HFFc6 (cell line): ENCODE measurements at regions not wholly inside any gene's neighbourhood (a gene's known extent, or its start where the extent isn't known, plus 50 kb on each side); places are given as distances from the start of the nearest gene placed in this dataset.

Experiments used
- DNase-seq: peaks from one replicate; pipeline ENCODE4 v3.0.0-alpha.2; 2018
- H3K27ac Mint-ChIP-seq: 2 replicates; pipeline ENCODE4 v1.8.0; 2020; ENCODE audit warnings: mild to moderate bottlenecking, mixed read lengths
- H3K27me3 Mint-ChIP-seq: 2 replicates; pipeline ENCODE4 v1.8.0; 2021; ENCODE audit warnings: mild to moderate bottlenecking, moderate library complexity, mixed read lengths; ENCODE audit not compliant: insufficient read depth
- H3K36me3 Mint-ChIP-seq: 2 replicates; pipeline ENCODE4 v1.8.0; 2021; ENCODE audit warnings: low read depth, mixed read lengths
- H3K4me1 Mint-ChIP-seq: 2 replicates; pipeline ENCODE4 v1.8.0; 2020; ENCODE audit warnings: low read depth, mixed read lengths
- H3K4me3 Mint-ChIP-seq: 2 replicates; pipeline ENCODE4 v1.8.0; 2020; ENCODE audit warnings: mild to moderate bottlenecking, moderate library complexity, mixed read lengths
- H3K9me3 Mint-ChIP-seq: 2 replicates; pipeline ENCODE4 v1.8.0; 2020; ENCODE audit warnings: mild to moderate bottlenecking, mixed read lengths
- TF ChIP-seq, protein P1 (sequence below): fragments of 200-600 bp; sonication (generic); IDR thresholded peaks from 2 replicates; pipeline ENCODE4 v1.5.0; 2021; ENCODE audit warnings: antibody characterized with exemption, mild to moderate bottlenecking

DNA sequence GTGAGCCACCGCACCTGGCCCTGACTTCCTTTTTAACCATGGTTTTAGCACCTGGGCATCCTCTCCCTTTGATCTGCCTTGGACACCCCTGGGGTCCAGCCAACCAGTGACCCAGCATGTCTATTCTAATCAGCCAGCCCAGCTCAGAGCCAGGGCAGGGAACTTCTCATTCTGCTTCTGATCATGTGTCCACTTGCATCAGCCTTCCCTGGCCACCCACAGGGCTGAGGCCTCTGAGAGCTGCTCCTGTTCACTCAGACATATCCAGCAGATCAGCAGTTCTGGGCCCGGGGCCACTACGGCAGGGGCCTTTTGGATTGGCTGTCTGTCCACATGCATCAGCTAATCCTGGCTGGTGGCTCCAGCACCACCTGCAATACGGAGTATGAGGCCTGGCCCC, 117.9 kb upstream of the MAP1LC3B2 start:
- no peaks in the 10 kb centered on the region; the same call in 1 of the 2 replicates for H3K27me3 Mint-ChIP-seq

DNA sequence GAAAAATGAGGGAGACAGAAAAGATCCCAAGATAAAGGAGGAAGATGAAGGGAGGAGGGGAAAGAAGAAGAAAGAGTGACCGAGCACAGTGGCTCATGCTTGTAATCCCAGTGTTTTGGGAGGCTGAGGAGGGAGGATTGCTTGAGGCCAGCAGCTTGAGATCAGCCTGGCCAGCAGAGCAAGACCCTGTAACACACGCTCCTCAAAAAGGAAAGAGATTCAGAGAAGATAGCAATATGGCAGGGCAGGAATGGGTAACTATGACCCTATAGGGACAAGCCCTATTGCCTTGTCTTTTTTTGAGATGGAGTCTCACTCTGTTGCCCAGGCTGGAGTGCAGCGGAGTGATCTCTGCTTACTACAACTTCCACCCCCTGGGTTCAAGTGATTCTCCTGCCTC, 116.9 kb upstream of the MAP1LC3B2 start:
- Mint-ChIP-seq H3K9me3 (no peaks in the 10 kb centered on the region), H3K36me3 (no peaks in the 10 kb centered on the region), H3K4me3 (no peak overlapping the region), H3K27me3 (no peaks in the 10 kb centered on the region; the same call in 1 of the 2 replicates), H3K27ac (no peak overlapping the region), H3K4me1 (peaks cover 5% of the 10 kb centered on the region)
- DNase-seq = no peak
- TF ChIP-seq, protein P1, sequence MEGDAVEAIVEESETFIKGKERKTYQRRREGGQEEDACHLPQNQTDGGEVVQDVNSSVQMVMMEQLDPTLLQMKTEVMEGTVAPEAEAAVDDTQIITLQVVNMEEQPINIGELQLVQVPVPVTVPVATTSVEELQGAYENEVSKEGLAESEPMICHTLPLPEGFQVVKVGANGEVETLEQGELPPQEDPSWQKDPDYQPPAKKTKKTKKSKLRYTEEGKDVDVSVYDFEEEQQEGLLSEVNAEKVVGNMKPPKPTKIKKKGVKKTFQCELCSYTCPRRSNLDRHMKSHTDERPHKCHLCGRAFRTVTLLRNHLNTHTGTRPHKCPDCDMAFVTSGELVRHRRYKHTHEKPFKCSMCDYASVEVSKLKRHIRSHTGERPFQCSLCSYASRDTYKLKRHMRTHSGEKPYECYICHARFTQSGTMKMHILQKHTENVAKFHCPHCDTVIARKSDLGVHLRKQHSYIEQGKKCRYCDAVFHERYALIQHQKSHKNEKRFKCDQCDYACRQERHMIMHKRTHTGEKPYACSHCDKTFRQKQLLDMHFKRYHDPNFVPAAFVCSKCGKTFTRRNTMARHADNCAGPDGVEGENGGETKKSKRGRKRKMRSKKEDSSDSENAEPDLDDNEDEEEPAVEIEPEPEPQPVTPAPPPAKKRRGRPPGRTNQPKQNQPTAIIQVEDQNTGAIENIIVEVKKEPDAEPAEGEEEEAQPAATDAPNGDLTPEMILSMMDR = no peak

More for the DNA sequence above, 117.9 kb upstream of the MAP1LC3B2 start:
- no peak overlapping the region for H3K27ac Mint-ChIP-seq
- H3K4me1 Mint-ChIP-seq = peaks cover 5% of the 10 kb centered on the region
- H3K9me3 Mint-ChIP-seq = no peaks in the 10 kb centered on the region
- H3K36me3 Mint-ChIP-seq = no peaks in the 10 kb centered on the region
- no peak overlapping the region for H3K4me3 Mint-ChIP-seq
- DNase-seq = no peak
- TF ChIP-seq, protein P1 = no peak

DNA sequence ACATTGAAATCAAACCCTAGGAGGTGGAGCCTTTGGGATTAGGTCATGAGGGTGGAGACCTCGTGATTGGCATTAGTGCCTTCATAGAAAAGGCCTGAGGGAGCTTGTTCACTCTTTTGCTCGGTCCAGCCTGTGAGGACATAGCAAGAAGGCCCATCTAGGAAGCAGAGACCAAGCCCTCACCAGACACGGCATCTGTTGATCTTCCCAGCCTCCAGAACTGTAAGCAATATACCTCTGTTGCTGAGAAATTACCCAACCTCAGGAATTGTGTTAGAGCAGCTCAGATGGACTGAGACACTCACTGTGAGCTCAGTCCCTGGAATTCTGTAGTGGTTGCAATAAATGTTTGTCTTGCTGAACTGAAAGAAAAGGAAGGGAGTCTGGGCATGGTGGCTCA, 116.2 kb upstream of the MAP1LC3B2 start:
- TF ChIP-seq, protein P1 = no peak
- no peaks in the 10 kb centered on the region for H3K9me3 Mint-ChIP-seq
- H3K4me3 Mint-ChIP-seq = no peak overlapping the region
- no peaks in the 10 kb centered on the region; the same call in 1 of the 2 replicates for H3K27me3 Mint-ChIP-seq
- DNase-seq = peak; percentile 43
- no peaks in the 10 kb centered on the region for H3K36me3 Mint-ChIP-seq
- H3K4me1 Mint-ChIP-seq = peaks cover 5% of the 10 kb centered on the region
- H3K27ac Mint-ChIP-seq = no peak overlapping the region

DNA sequence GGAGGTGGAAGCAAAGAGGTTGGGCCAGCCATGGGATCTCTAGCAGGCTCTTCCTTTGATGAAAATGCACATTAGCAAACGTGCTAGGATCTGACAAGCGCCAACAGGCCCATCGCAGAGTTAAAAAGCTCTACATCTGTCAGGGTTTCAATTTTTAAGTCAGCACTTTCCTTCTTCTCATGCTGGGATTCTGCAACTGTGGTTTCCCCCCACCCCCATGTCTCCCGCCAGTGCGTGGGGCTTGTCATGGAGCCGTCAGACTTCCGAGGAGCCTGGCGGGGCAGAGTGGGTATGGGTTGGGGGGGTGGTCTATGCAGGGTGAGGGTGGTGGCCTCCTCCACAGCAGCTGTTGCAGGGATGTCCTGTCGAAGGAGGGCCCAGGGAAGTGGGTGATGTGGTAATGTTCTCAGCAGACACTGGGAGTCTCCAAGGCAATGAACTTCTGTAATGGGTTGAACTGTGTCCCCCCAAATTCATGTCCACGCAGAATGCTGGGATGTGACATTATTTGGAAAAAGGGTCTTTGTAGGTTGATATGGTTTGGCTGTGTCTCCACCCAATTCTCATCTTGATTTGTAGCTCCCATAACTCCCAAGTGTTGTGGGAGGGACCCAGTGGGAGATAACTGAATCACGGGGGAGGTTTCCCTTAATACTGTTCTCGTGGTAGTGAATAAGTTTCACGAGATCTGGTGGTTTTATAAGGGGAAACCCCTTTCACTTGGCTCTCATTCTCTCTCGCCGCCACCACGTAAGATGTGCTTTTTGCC, 115.2 kb upstream of the MAP1LC3B2 start:
- DNase-seq = no peak
- TF ChIP-seq, protein P1 = no peak
- no peaks in the 10 kb centered on the region for H3K9me3 Mint-ChIP-seq
- no peaks in the 10 kb centered on the region; the same call in 1 of the 2 replicates for H3K27me3 Mint-ChIP-seq
- H3K36me3 Mint-ChIP-seq = no peaks in the 10 kb centered on the region
- H3K27ac Mint-ChIP-seq = no peak overlapping the region
- H3K4me3 Mint-ChIP-seq = no peak overlapping the region
- H3K4me1 Mint-ChIP-seq = peaks cover 5% of the 10 kb centered on the region

DNA sequence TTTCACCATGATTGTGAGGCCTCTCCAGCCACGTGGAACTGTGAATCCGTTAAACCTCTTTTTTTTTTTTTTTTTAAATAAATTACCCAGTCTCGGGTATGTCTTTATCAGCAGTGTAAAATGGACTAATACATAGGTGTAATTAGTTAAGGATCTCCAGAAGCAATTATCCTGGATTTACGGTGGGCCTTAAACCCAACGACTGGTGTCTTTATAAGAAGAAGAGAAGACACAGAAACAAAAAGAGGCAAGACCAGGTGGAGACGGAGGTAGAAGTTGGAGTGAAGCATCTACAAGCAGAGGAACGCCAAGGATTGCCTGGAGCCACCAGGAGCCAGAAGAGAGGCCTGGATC, 114.6 kb upstream of the MAP1LC3B2 start:
- H3K36me3 Mint-ChIP-seq = no peaks in the 10 kb centered on the region
- no peak overlapping the region for H3K4me3 Mint-ChIP-seq
- no peak overlapping the region for H3K27ac Mint-ChIP-seq

More for the DNA sequence above, 114.6 kb upstream of the MAP1LC3B2 start:
- Mint-ChIP-seq H3K4me1 (peaks cover 5% of the 10 kb centered on the region), H3K27me3 (no peaks in the 10 kb centered on the region; the same call in 1 of the 2 replicates), H3K9me3 (no peaks in the 10 kb centered on the region)
- no peak for DNase-seq
- TF ChIP-seq, protein P1 = no peak
